ENCODE measurements at regions not wholly inside any gene's neighbourhood (a gene's known extent, or its start where the extent isn't known, plus 50 kb on each side); places are given as distances from the start of the nearest gene placed in this dataset.
A peak's percentile ranks its signal among the peaks of the same experiment; 100 is the strongest.

GRCh38 chr14:55780156-55780946 is 200.3 kb downstream of the KTN1 start:
- DNase-seq (ENCODE audit: low read depth, low spot score) (peak; percentile 95), FAIRE-seq (peak; percentile 79)
- H3K27ac ChIP-seq (ENCODE audit: insufficient read depth, low read depth, low read length): peak overlapping the region; percentile 44
- TF ChIP-seq POLR2AphosphoS5 (IDR thresholded peaks at IDR 0.05; ENCODE audit: insufficient read depth, low read depth, low read length) (peak; percentile 17), FOS (IDR thresholded peaks at IDR 0.05; ENCODE audit: borderline replicate concordance, insufficient read depth, low read length) (no peak), EZH2 (IDR thresholded peaks at IDR 0.05; ENCODE audit: borderline replicate concordance, low read depth, low read length, severe bottlenecking) (no peak), GATA2 (IDR thresholded peaks at IDR 0.05; ENCODE audit: insufficient read depth, insufficient read length, low read depth, low read length) (peak; percentile 5), MYC (IDR thresholded peaks at IDR 0.05; ENCODE audit: low read depth, low read length) (no peak), JUN (IDR thresholded peaks at IDR 0.05; ENCODE audit: borderline replicate concordance, insufficient read depth, insufficient read length, low read depth) (peak; percentile 7), POLR2A (IDR thresholded peaks at IDR 0.05; ENCODE audit: low read depth, low read length) (peak; percentile 51)
- H4K20me1 ChIP-seq (replicated peaks; ENCODE audit: control insufficient read depth, extremely low read depth, insufficient read depth, low read length): no peaks in the 10 kb centered on the region
- no peaks in the 10 kb centered on the region for H3K36me3 ChIP-seq (ENCODE audit: control insufficient read depth in 2 of 2, extremely low read depth in 1 of 2, insufficient read depth in 2 of 2, low read length in 2 of 2)
- H3K4me1 ChIP-seq (ENCODE audit: control insufficient read depth, extremely low read depth, insufficient read depth, low read length): peaks cover 18% of the 10 kb centered on the region
- H3K4me2 ChIP-seq (ENCODE audit: insufficient read depth, low read length): peak overlapping the region; percentile 62
- H3K79me2 ChIP-seq (ENCODE audit: control insufficient read depth, insufficient read depth, low read length): no peaks in the 10 kb centered on the region
- H2AFZ ChIP-seq (ENCODE audit: low read depth, low read length): peak overlapping the region; percentile 23
- no peaks in the 10 kb centered on the region for H3K9me3 ChIP-seq (replicated peaks; ENCODE audit: control insufficient read depth, insufficient read depth, low read length)
- ChIA-PET CTCF (interaction anchor here (1.0 to 2.3 kb wide), 10 partner anchors 11 to 694 kb away, joined by 3 to 8 read pairs (median 4); no protein-coding TSS in a partner anchor), POLR2A (no interaction called here)
- dilution Hi-C loops (cut with MboI; ENCODE audit: extremely low pct_ligation_motif_present, low sequenced_read_pairs): loop anchor here (25.0 kb wide), 1 partner anchor 568 kb away; no protein-coding TSS in a partner anchor
- H3K9ac ChIP-seq (replicated peaks; ENCODE audit: extremely low read depth, insufficient read depth, low read length): peak overlapping the region; percentile 21
- no peaks in the 10 kb centered on the region for H3K27me3 ChIP-seq (ENCODE audit: control insufficient read depth in 2 of 2, insufficient read depth in 2 of 2, low read length in 2 of 2)
- intact Hi-C loops (cut with micrococcal nuclease): loop anchor here (1.0 to 2.0 kb wide), 2 partner anchors 11 to 26 kb away; no protein-coding TSS in a partner anchor
- no peak overlapping the region for H3K4me3 ChIP-seq (replicated peaks in 1 of 3; ENCODE audit: insufficient read depth in 1 of 3, low read depth in 1 of 3, low read length in 3 of 3)
- BruUV-seq (replicated peaks): no TSS peak
- no peaks in the 10 kb centered on the region for H3K9me1 ChIP-seq (replicated peaks; ENCODE audit: control insufficient read depth, extremely low read depth, insufficient read depth, low read length)
